SK-N-MC (cell line): ENCODE measurements at regions not wholly inside any gene's neighbourhood (a gene's known extent, or its start where the extent isn't known, plus 50 kb on each side); places are given as distances from the start of the nearest gene placed in this dataset.

Experiments used
- EZH2 ChIP-seq: fragments of 200-600 bp; sonication (generic); IDR thresholded peaks from one replicate; pipeline ENCODE4 v1.6.1; 2017; ENCODE audit warnings: antibody characterized with exemption
- POLR2AphosphoS5 ChIP-seq: IDR thresholded peaks from 2 replicates; pipeline ENCODE4 v1.6.1; 2012; ENCODE audit warnings: mild to moderate bottlenecking, low read depth, low read length, borderline replicate concordance

DNA sequence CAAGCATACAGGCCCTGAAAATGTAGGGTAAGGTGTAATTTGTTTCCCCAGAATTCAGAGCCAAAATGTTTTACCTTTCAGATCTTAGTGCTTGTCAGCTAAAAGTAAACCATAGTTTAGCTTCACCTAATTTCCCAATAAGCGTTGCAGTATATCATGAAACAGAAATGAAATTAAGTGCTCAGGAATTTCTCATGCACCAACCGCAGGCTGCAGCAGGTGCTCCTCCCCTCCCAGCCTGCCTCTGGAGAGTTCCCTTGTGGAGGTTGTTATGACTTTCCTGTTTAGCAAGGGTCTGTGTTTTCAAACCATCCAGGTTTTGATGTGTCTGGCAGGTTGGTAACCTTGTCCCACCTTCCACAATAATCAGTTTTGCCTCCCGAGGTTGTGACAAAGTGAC lies 118.5 kb downstream of the HLX start:
- TF ChIP-seq EZH2 (no peak), POLR2AphosphoS5 (no peak)
